Smooth muscle cell (in vitro differentiated cells): ENCODE measurements at regions not wholly inside any gene's neighbourhood (a gene's known extent, or its start where the extent isn't known, plus 50 kb on each side); places are given as distances from the start of the nearest gene placed in this dataset.

Source experiments
- DNase-seq: peaks from one replicate; lab custom pipeline; 2025; ENCODE audit not compliant: unreplicated experiment; lab: John Stamatoyannopoulos, UW
- H2AFZ ChIP-seq: fragments of 200-600 bp; sonication (generic); 2 replicates; pipeline ENCODE4 v1.6.0; 2016; ENCODE audit warnings: antibody characterized with exemption, low read depth, mild to moderate bottlenecking
- H3F3A ChIP-seq: fragments of 200-600 bp; sonication (generic); 2 replicates; pipeline ENCODE4 v1.6.0; 2017; ENCODE audit warnings: antibody characterized with exemption, low read depth
- H3K27ac ChIP-seq: fragments of 200-600 bp; sonication (generic); 2 replicates; pipeline ENCODE4 v1.5.1; 2016; ENCODE audit warnings: low read depth, mild to moderate bottlenecking
- H3K27me3 ChIP-seq: fragments of 200-600 bp; sonication (generic); 2 replicates; pipeline ENCODE4 v1.6.1; 2016; ENCODE audit warnings: low read depth, mild to moderate bottlenecking
- H3K36me3 ChIP-seq: fragments of 200-600 bp; sonication (generic); 2 replicates; pipeline ENCODE4 v1.5.1; 2016; ENCODE audit warnings: low read depth
- H3K4me1 ChIP-seq: fragments of 200-600 bp; sonication (generic); 2 replicates; pipeline ENCODE4 v1.5.1; 2016; ENCODE audit warnings: low read depth
- H3K4me2 ChIP-seq: fragments of 200-600 bp; sonication (generic); 2 replicates; pipeline ENCODE4 v1.6.0; 2016; ENCODE audit warnings: mild to moderate bottlenecking
- H3K4me3 ChIP-seq: fragments of 200-600 bp; sonication (generic); 2 replicates; pipeline ENCODE4 v1.5.1; 2016; ENCODE audit warnings: mild to moderate bottlenecking
- H3K79me2 ChIP-seq: fragments of 200-600 bp; sonication (generic); 2 replicates; pipeline ENCODE4 v1.6.0; 2016; ENCODE audit warnings: low read depth, mild to moderate bottlenecking
- H3K9ac ChIP-seq: fragments of 200-600 bp; sonication (generic); 2 replicates; pipeline ENCODE4 v1.6.0; 2016; ENCODE audit warnings: low read depth
- H3K9me3 ChIP-seq: fragments of 200-600 bp; sonication (generic); replicated peaks from 2 replicates; pipeline ENCODE4 v1.5.1; 2016; ENCODE audit warnings: low read depth
- H4K20me1 ChIP-seq: fragments of 200-600 bp; sonication (generic); 2 replicates; pipeline ENCODE4 v1.6.0; 2016; ENCODE audit warnings: low read depth
- CTCF ChIP-seq: fragments of 200-600 bp; sonication (generic); IDR thresholded peaks from 2 replicates; pipeline ENCODE4 v1.5.1; 2017; ENCODE audit warnings: borderline replicate concordance, mild to moderate bottlenecking, antibody characterized with exemption; ENCODE audit not compliant: insufficient read depth, poor library complexity, severe bottlenecking
- WGBS: methylation state at CpG from one replicate; pipeline ENCODE4 v1.1.7; 2016; ENCODE audit warnings: low lambda C conversion rate; 5-methylcytosine and 5-hydroxymethylcytosine counted together

GRCh38 chr6:92352130-92352529 lies 1067.2 kb downstream of the EPHA7 start:
- H4K20me1 ChIP-seq: no peaks in the 10 kb centered on the region
- H3K4me3 ChIP-seq: no peak overlapping the region
- no peak for TF ChIP-seq CTCF
- no peak overlapping the region for H2AFZ ChIP-seq
- no peak overlapping the region for H3K27ac ChIP-seq
- H3K27me3 ChIP-seq: no peaks in the 10 kb centered on the region
- no peaks in the 10 kb centered on the region for H3F3A ChIP-seq
- 87% methylated on average over 2 of the region's 2 CpGs for WGBS
- H3K9me3 ChIP-seq: no peaks in the 10 kb centered on the region
- H3K4me1 ChIP-seq: no peaks in the 10 kb centered on the region
- no peak overlapping the region for H3K9ac ChIP-seq
- no peak overlapping the region for H3K4me2 ChIP-seq
- DNase-seq: no peak
- no peaks in the 10 kb centered on the region for H3K79me2 ChIP-seq
- H3K36me3 ChIP-seq: no peaks in the 10 kb centered on the region

GRCh38 chr6:92341201-92341600 lies 1078.2 kb downstream of the EPHA7 start:
- no peak for DNase-seq
- H3K27me3 ChIP-seq: no peaks in the 10 kb centered on the region
- no peaks in the 10 kb centered on the region for H3K36me3 ChIP-seq
- no peaks in the 10 kb centered on the region for H3F3A ChIP-seq
- H3K4me2 ChIP-seq: no peak overlapping the region
- H3K9ac ChIP-seq: no peak overlapping the region
- no peak overlapping the region for H3K27ac ChIP-seq
- H4K20me1 ChIP-seq: no peaks in the 10 kb centered on the region
- H3K4me3 ChIP-seq: no peak overlapping the region
- peak overlapping the region; percentile 51 for H2AFZ ChIP-seq
- TF ChIP-seq CTCF: no peak
- 93% methylated on average over 3 of the region's 3 CpGs for WGBS
- no peaks in the 10 kb centered on the region for H3K79me2 ChIP-seq
- no peaks in the 10 kb centered on the region for H3K9me3 ChIP-seq
- no peaks in the 10 kb centered on the region for H3K4me1 ChIP-seq

- 71% methylated on average over 4 of the region's 4 CpGs for WGBS
These were observed 1079.3 kb downstream of the EPHA7 start for GRCh38 chr6:92339936-92340640.

More at GRCh38 chr6:92339936-92340640, 1079.3 kb downstream of the EPHA7 start:
- Histone ChIP-seq H3K27me3 (no peaks in the 10 kb centered on the region), H3K9ac (no peak overlapping the region), H3K4me2 (no peak overlapping the region), H3K27ac (no peak overlapping the region), H3K36me3 (no peaks in the 10 kb centered on the region), H2AFZ (no peak overlapping the region), H3K4me1 (no peaks in the 10 kb centered on the region), H3K79me2 (no peaks in the 10 kb centered on the region), H4K20me1 (no peaks in the 10 kb centered on the region), H3F3A (no peaks in the 10 kb centered on the region), H3K9me3 (no peaks in the 10 kb centered on the region), H3K4me3 (no peak overlapping the region)
- no peak for TF ChIP-seq CTCF
- DNase-seq: no peak
